PFSK-1 (cell line): ENCODE measurements at regions not wholly inside any gene's neighbourhood (a gene's known extent, or its start where the extent isn't known, plus 50 kb on each side); places are given as distances from the start of the nearest gene placed in this dataset.

Experiments used
- FOXP2 ChIP-seq: optimal IDR thresholded peaks from 2 replicates; pipeline ENCODE3; 2011; ENCODE audit warnings: borderline replicate concordance, control low read depth, inconsistent platforms; ENCODE audit not compliant: insufficient read depth; ENCODE audit errors: extremely low read length, extremely low read depth
- POLR2AphosphoS5 ChIP-seq: IDR thresholded peaks from 2 replicates; pipeline ENCODE4 v1.6.1; 2012; ENCODE audit warnings: low read depth, mild to moderate bottlenecking, control low read depth, low read length, moderate library complexity
- SIN3A ChIP-seq: IDR thresholded peaks from 2 replicates; pipeline ENCODE4 v1.6.1; 2012; ENCODE audit warnings: mild to moderate bottlenecking, low read length, moderate library complexity, borderline replicate concordance; ENCODE audit not compliant: insufficient read depth
- TAF1 ChIP-seq: IDR thresholded peaks from 2 replicates; pipeline ENCODE4 v1.6.1; 2012; ENCODE audit warnings: low read length, control low read depth, borderline replicate concordance; ENCODE audit not compliant: insufficient read depth
- TF ChIP-seq, protein P1 (sequence below), 2 experiments: IDR thresholded peaks; 2 replicates each; pipeline versions ENCODE4 v1.6.1 to v1.8.0; 2011 to 2012; ENCODE audit warnings: low read depth in 2 of 2, low read length in 2 of 2, control low read depth in 1 of 2, inconsistent platforms in 1 of 2, mild to moderate bottlenecking in 1 of 2, moderate library complexity in 1 of 2; ENCODE audit not compliant: insufficient read depth in 1 of 2

DNA sequence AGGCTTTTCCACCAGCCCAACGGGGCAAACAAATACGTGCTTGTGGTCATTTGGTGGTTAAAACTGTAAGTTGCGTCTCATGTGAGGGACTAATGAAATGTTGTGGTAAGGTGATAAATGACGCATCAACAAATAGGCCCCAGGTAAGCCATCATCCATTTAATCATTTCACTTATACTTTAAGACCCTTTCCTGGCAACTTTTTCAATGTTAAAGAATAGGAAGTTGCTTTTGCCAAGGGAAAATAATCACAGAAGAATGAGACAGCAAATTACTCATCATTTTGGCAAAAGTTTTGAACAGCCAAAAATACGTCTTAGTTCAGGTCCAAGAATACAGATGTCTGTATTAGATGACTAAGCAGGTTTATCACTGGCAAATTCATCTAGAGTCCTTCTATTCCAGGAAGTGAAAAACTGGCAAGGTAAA lies 660.4 kb downstream of the SLITRK1 start:
- no peak for TF ChIP-seq TAF1
- no peak for TF ChIP-seq POLR2AphosphoS5
- TF ChIP-seq SIN3A, result no peak
- TF ChIP-seq, protein P1, sequence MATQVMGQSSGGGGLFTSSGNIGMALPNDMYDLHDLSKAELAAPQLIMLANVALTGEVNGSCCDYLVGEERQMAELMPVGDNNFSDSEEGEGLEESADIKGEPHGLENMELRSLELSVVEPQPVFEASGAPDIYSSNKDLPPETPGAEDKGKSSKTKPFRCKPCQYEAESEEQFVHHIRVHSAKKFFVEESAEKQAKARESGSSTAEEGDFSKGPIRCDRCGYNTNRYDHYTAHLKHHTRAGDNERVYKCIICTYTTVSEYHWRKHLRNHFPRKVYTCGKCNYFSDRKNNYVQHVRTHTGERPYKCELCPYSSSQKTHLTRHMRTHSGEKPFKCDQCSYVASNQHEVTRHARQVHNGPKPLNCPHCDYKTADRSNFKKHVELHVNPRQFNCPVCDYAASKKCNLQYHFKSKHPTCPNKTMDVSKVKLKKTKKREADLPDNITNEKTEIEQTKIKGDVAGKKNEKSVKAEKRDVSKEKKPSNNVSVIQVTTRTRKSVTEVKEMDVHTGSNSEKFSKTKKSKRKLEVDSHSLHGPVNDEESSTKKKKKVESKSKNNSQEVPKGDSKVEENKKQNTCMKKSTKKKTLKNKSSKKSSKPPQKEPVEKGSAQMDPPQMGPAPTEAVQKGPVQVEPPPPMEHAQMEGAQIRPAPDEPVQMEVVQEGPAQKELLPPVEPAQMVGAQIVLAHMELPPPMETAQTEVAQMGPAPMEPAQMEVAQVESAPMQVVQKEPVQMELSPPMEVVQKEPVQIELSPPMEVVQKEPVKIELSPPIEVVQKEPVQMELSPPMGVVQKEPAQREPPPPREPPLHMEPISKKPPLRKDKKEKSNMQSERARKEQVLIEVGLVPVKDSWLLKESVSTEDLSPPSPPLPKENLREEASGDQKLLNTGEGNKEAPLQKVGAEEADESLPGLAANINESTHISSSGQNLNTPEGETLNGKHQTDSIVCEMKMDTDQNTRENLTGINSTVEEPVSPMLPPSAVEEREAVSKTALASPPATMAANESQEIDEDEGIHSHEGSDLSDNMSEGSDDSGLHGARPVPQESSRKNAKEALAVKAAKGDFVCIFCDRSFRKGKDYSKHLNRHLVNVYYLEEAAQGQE (IDR thresholded peaks at IDR 0.05; ENCODE audit: insufficient read depth in 1 of 2, low read depth in 2 of 2, low read length in 2 of 2), result no peak
- no peak for TF ChIP-seq FOXP2
